ENCODE measurements at regions not wholly inside any gene's neighbourhood (a gene's known extent, or its start where the extent isn't known, plus 50 kb on each side); places are given as distances from the start of the nearest gene placed in this dataset.
A peak's percentile ranks its signal among the peaks of the same experiment; 100 is the strongest.
"Not testable (repeated sequence)": the region's sequence is repeated elsewhere in the genome, so short reads cannot be mapped to it uniquely, and the experiment has no call there.

DNA sequence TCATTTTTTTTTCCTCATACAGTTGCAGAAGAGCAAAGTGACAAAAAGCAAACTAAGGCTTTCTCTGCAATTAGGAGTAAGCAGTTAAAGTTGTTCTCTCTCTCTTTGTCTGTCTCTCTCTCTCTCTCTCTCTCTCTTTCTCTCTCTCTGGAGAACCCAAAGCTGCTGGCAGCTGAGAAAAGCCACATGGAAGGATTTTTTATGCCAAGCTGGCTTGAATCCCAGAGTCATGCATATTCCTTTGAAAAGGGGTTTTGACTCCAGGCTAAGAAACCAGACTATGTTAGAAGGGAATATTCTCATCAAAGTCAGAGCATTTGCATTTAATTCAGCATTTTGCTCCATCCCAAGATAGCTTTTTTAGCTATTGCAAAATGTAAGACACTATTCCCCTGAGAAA, 1114.2 kb upstream of the GOT2 start:
- Histone ChIP-seq H3K4me1 (ENCODE audit: insufficient read depth) (no peaks in the 10 kb centered on the region), H3K27ac (no peak overlapping the region), H2AFZ (no peak overlapping the region), H3K36me3 (ENCODE audit: low read depth) (no peaks in the 10 kb centered on the region), H3K9me3 (ENCODE audit: low read depth) (no peaks in the 10 kb centered on the region), H3K79me2 (ENCODE audit: insufficient read depth) (no peaks in the 10 kb centered on the region), H3K4me2 (ENCODE audit: unreplicated experiment) (no peak overlapping the region), H3K27me3 (replicated peaks; ENCODE audit: insufficient read depth) (no peaks in the 10 kb centered on the region), H3F3A (ENCODE audit: insufficient read depth) (no peaks in the 10 kb centered on the region), H3K9me2 (ENCODE audit: insufficient read depth) (no peaks in the 10 kb centered on the region), H4K20me1 (ENCODE audit: insufficient read depth) (no peaks in the 10 kb centered on the region), H3K9ac (no peak overlapping the region), H3K4me3 (no peak overlapping the region)
- in situ Hi-C loops (cut with MboI) = no loop called here
- no peak for TF ChIP-seq EZH2 (IDR thresholded peaks at IDR 0.05; ENCODE audit: insufficient read depth, poor library complexity, severe bottlenecking)
- no peak for TF ChIP-seq EZH2phosphoT487 (IDR thresholded peaks at IDR 0.05; ENCODE audit: insufficient read depth, low read depth)
- no peak for DNase-seq

DNA sequence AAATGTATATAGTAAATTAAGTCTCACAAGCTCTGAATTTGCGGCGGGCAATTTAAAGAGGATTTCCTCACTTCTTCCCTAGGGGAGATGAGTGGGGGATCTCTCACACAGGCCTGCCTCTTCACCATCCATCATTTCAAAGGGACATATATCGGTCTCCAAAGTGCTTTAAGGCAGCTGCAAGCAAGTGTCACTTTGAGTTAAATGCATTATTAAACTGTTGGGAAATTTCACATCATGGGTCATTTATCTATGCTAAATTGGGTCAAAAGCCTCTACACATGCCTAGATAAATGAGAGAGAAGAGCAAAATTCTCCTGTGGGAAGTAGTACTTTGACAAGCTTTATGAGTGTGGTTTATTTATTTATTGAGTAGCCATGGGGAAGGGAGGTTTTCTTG, 1106.1 kb upstream of the GOT2 start:
- no peaks in the 10 kb centered on the region for H3F3A ChIP-seq (ENCODE audit: insufficient read depth)
- no peaks in the 10 kb centered on the region for H4K20me1 ChIP-seq (ENCODE audit: insufficient read depth)
- H3K4me2 ChIP-seq (ENCODE audit: unreplicated experiment) = no peak overlapping the region
- no peak for TF ChIP-seq EZH2phosphoT487 (IDR thresholded peaks at IDR 0.05; ENCODE audit: insufficient read depth, low read depth)
- no peak for TF ChIP-seq EZH2 (IDR thresholded peaks at IDR 0.05; ENCODE audit: insufficient read depth, poor library complexity, severe bottlenecking)
- no peaks in the 10 kb centered on the region for H3K4me1 ChIP-seq (ENCODE audit: insufficient read depth)
- no peaks in the 10 kb centered on the region for H3K9me2 ChIP-seq (ENCODE audit: insufficient read depth)
- in situ Hi-C loops (cut with MboI) = no loop called here
- no peak overlapping the region for H3K27ac ChIP-seq
- H3K36me3 ChIP-seq (ENCODE audit: low read depth) = no peaks in the 10 kb centered on the region
- no peak overlapping the region for H3K4me3 ChIP-seq
- H3K79me2 ChIP-seq (ENCODE audit: insufficient read depth) = no peaks in the 10 kb centered on the region
- WGBS, 2 experiments (ENCODE audit: low coverage in 1 of 2, low lambda C conversion rate in 2 of 2, missing lambda C conversion rate in 2 of 2) = 56 to 62% methylated on average over 3 of the region's 3 CpGs
- no peak overlapping the region for H3K9ac ChIP-seq
- no peaks in the 10 kb centered on the region for H3K9me3 ChIP-seq (ENCODE audit: low read depth)
- no peak for DNase-seq
- no peak overlapping the region for H2AFZ ChIP-seq
- H3K27me3 ChIP-seq (replicated peaks; ENCODE audit: insufficient read depth) = no peaks in the 10 kb centered on the region

DNA sequence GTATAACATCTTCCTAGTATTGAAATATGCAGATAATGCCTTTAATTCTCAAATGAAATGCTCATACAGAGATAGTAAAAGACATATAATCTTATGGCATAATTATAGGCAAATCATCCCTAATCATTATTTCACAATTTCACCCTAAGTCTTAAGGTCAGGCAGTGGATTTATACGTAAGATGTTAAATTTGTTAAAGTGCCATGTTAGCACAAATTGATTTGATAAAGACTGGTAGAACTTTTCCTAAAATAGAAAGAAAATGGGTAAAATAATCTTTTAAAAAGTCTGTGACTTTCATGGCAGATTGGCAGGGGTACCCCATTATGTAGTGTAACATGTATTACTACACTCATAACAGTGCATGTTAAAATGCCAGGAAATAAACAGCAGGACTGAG, 1092.7 kb upstream of the GOT2 start:
- TF ChIP-seq EZH2phosphoT487 (IDR thresholded peaks at IDR 0.05; ENCODE audit: insufficient read depth, low read depth) (no peak), EZH2 (IDR thresholded peaks at IDR 0.05; ENCODE audit: insufficient read depth, poor library complexity, severe bottlenecking) (no peak)
- Histone ChIP-seq H3K9me3 (ENCODE audit: low read depth) (no peaks in the 10 kb centered on the region), H3K4me2 (ENCODE audit: unreplicated experiment) (no peak overlapping the region), H3K9me2 (ENCODE audit: insufficient read depth) (no peaks in the 10 kb centered on the region), H3K27ac (no peak overlapping the region), H3K36me3 (ENCODE audit: low read depth) (no peaks in the 10 kb centered on the region), H3K27me3 (replicated peaks; ENCODE audit: insufficient read depth) (no peaks in the 10 kb centered on the region), H4K20me1 (ENCODE audit: insufficient read depth) (no peaks in the 10 kb centered on the region), H2AFZ (no peak overlapping the region), H3F3A (ENCODE audit: insufficient read depth) (no peaks in the 10 kb centered on the region), H3K4me3 (no peak overlapping the region), H3K9ac (no peak overlapping the region), H3K79me2 (ENCODE audit: insufficient read depth) (no peaks in the 10 kb centered on the region), H3K4me1 (ENCODE audit: insufficient read depth) (no peaks in the 10 kb centered on the region)
- WGBS, 2 experiments (ENCODE audit: low coverage in 1 of 2, low lambda C conversion rate in 2 of 2, missing lambda C conversion rate in 2 of 2) = 34 to 50% methylated on average over 1 of the region's 1 CpG
- DNase-seq = no peak
- in situ Hi-C loops (cut with MboI) = no loop called here

DNA sequence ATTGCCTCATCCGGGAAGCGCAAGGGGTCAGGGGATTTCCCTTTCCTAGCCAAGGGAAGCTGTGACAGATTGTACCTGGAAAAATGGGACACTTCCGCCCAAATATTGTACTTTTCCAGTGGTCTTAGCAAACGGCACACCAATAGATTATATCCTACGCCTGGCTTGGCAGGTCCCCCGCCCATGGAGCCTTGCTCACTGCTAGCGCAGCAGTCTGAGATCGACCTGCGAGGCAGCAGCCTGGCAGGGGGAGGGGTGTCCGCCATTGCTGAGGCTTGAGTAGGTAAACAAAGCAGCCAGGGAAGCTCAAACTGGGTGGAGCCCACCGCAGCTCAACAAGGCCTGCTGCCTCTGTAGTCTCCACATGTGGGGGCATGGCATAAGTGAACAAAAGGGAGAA, 1075.4 kb upstream of the GOT2 start:
- 42 to 47% methylated on average over 11 of the region's 11 CpGs for WGBS, 2 experiments (ENCODE audit: low coverage in 1 of 2, low lambda C conversion rate in 2 of 2, missing lambda C conversion rate in 2 of 2)
- H3K27me3 ChIP-seq (replicated peaks; ENCODE audit: insufficient read depth); H3K9me3 ChIP-seq (ENCODE audit: low read depth); H3K4me1 ChIP-seq (ENCODE audit: insufficient read depth); H3K4me3 ChIP-seq; DNase-seq; H3K79me2 ChIP-seq (ENCODE audit: insufficient read depth); H3F3A ChIP-seq (ENCODE audit: insufficient read depth); H2AFZ ChIP-seq; H3K36me3 ChIP-seq (ENCODE audit: low read depth); H3K9me2 ChIP-seq (ENCODE audit: insufficient read depth); H4K20me1 ChIP-seq (ENCODE audit: insufficient read depth); H3K9ac ChIP-seq; H3K4me2 ChIP-seq (ENCODE audit: unreplicated experiment); H3K27ac ChIP-seq; in situ Hi-C loops (cut with MboI): not testable (repeated sequence)

- Histone ChIP-seq H3K36me3 (ENCODE audit: low read depth) (no peaks in the 10 kb centered on the region), H3K79me2 (ENCODE audit: insufficient read depth) (no peaks in the 10 kb centered on the region), H3K9me3 (ENCODE audit: low read depth) (no peaks in the 10 kb centered on the region), H2AFZ (no peak overlapping the region), H3K27me3 (replicated peaks; ENCODE audit: insufficient read depth) (no peaks in the 10 kb centered on the region), H3K9me2 (ENCODE audit: insufficient read depth) (no peaks in the 10 kb centered on the region), H3F3A (ENCODE audit: insufficient read depth) (no peaks in the 10 kb centered on the region), H3K4me3 (no peak overlapping the region), H3K9ac (no peak overlapping the region), H4K20me1 (ENCODE audit: insufficient read depth) (no peaks in the 10 kb centered on the region), H3K4me1 (ENCODE audit: insufficient read depth) (no peaks in the 10 kb centered on the region), H3K4me2 (ENCODE audit: unreplicated experiment) (no peak overlapping the region), H3K27ac (no peak overlapping the region)
- TF ChIP-seq EZH2phosphoT487 (IDR thresholded peaks at IDR 0.05; ENCODE audit: insufficient read depth, low read depth) (no peak), EZH2 (IDR thresholded peaks at IDR 0.05; ENCODE audit: insufficient read depth, poor library complexity, severe bottlenecking) (no peak)
- peak; percentile 18 for DNase-seq
- WGBS, 2 experiments (ENCODE audit: low coverage in 1 of 2, low lambda C conversion rate in 2 of 2, missing lambda C conversion rate in 2 of 2) = 8 to 15% methylated on average over 1 of the region's 1 CpG
- in situ Hi-C loops (cut with MboI) = no loop called here
Measured at GRCh38 chr16:59783191-59783590, 1049.1 kb upstream of the GOT2 start.
